Mesothelial cell of epicardium (in vitro differentiated cells): ENCODE measurements at regions not wholly inside any gene's neighbourhood (a gene's known extent, or its start where the extent isn't known, plus 50 kb on each side); places are given as distances from the start of the nearest gene placed in this dataset.
A peak's percentile ranks its signal among the peaks of the same experiment; 100 is the strongest.

Experiments used
- DNase-seq, 2 experiments: peaks; one replicate each; pipeline ENCODE4 v3.0.0; 2021; ENCODE audit warnings: low spot score in 2 of 2; ENCODE audit not compliant: unreplicated experiment in 2 of 2
- H3K27ac Mint-ChIP-seq: 2 replicates; pipeline ENCODE4 v1.8.0; 2021; ENCODE audit warnings: mixed read lengths
- H3K27me3 Mint-ChIP-seq: 2 replicates; pipeline ENCODE4 v1.8.0; 2021; ENCODE audit warnings: low read depth, mixed read lengths
- H3K36me3 Mint-ChIP-seq: 2 replicates; pipeline ENCODE4 v1.8.0; 2021; ENCODE audit warnings: mixed read lengths
- H3K4me1 Mint-ChIP-seq: 2 replicates; pipeline ENCODE4 v1.8.0; 2021; ENCODE audit warnings: mixed read lengths
- H3K4me3 Mint-ChIP-seq: 2 replicates; pipeline ENCODE4 v1.8.0; 2021; ENCODE audit warnings: mild to moderate bottlenecking, moderate library complexity, mixed read lengths
- H3K9me3 Mint-ChIP-seq: 2 replicates; pipeline ENCODE4 v1.8.0; 2021; ENCODE audit warnings: mixed read lengths
- CTCF ChIP-seq: fragments of 200-600 bp; sonication (generic); IDR thresholded peaks from one replicate; pipeline ENCODE4 v1.5.0; 2021; ENCODE audit warnings: antibody characterized with exemption; ENCODE audit not compliant: unreplicated experiment

- Mint-ChIP-seq H3K27ac (peak overlapping the region; percentile 78), H3K27me3 (no peaks in the 10 kb centered on the region)
- no peak for TF ChIP-seq CTCF
These were observed 106.4 kb upstream of the ELL2 start for GRCh38 chr5:96067894-96068614.

DNA sequence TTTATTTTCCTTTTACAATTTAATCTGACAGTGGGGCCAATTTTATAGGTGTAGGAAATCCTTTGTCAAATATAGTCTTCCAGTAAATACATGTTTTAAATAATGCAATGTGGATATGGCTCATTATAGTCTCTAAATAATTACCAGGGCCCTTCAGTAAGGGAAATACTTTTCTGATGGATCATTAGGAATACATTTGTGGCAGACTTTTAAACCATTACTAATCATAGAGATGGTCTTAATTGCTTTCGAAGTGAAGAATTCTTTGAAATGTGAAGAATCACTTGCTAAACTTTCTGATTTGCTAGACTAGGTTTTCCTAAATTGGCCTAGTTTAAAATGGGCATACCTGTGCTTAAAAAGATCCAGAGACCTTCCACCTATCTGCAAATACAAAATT lies 105.6 kb upstream of the ELL2 start:
- H3K4me3 Mint-ChIP-seq = no peak overlapping the region
- peaks cover 22% of the 10 kb centered on the region for H3K4me1 Mint-ChIP-seq
- no peaks in the 10 kb centered on the region for H3K9me3 Mint-ChIP-seq
- no peaks in the 10 kb centered on the region for H3K36me3 Mint-ChIP-seq
- DNase-seq = no peak
- TF ChIP-seq CTCF = no peak
- peak overlapping the region; percentile 78 for H3K27ac Mint-ChIP-seq
- H3K27me3 Mint-ChIP-seq = no peaks in the 10 kb centered on the region

More at GRCh38 chr5:96067894-96068614, 106.4 kb upstream of the ELL2 start:
- Mint-ChIP-seq H3K4me1 (peaks cover 22% of the 10 kb centered on the region), H3K36me3 (no peaks in the 10 kb centered on the region), H3K9me3 (no peaks in the 10 kb centered on the region), H3K4me3 (no peak overlapping the region)
- DNase-seq = no peak

DNA sequence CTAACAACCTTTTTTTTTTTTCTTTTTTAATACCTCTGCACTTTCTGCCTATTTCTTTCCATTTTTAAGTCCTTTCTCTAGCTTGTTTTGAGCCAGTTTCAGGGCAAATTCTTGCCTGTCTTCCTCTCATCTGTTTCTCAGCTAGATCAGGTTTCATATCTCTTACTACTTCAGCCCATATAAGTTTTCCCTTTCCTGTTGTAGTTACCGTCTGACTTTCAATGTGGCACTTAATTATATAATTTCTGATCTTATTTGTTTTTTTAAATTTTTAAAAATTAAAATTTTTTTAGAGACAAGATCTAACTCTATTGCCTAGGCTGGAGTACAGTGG lies 104.7 kb upstream of the ELL2 start:
- TF ChIP-seq CTCF = no peak
- H3K9me3 Mint-ChIP-seq = no peaks in the 10 kb centered on the region
- H3K27me3 Mint-ChIP-seq = no peaks in the 10 kb centered on the region
- peaks cover 22% of the 10 kb centered on the region for H3K4me1 Mint-ChIP-seq
- peak overlapping the region; percentile 66 for H3K27ac Mint-ChIP-seq
- no peak for DNase-seq
- H3K4me3 Mint-ChIP-seq = no peak overlapping the region
- no peaks in the 10 kb centered on the region for H3K36me3 Mint-ChIP-seq

GRCh38 chr5:96065685-96066385 lies 104.2 kb upstream of the ELL2 start:
- Mint-ChIP-seq H3K4me3 (no peak overlapping the region), H3K9me3 (no peaks in the 10 kb centered on the region), H3K36me3 (no peaks in the 10 kb centered on the region), H3K27me3 (no peaks in the 10 kb centered on the region), H3K27ac (peak overlapping the region; percentile 66), H3K4me1 (peaks cover 22% of the 10 kb centered on the region)
- TF ChIP-seq CTCF = no peak
- no peak for DNase-seq

DNA sequence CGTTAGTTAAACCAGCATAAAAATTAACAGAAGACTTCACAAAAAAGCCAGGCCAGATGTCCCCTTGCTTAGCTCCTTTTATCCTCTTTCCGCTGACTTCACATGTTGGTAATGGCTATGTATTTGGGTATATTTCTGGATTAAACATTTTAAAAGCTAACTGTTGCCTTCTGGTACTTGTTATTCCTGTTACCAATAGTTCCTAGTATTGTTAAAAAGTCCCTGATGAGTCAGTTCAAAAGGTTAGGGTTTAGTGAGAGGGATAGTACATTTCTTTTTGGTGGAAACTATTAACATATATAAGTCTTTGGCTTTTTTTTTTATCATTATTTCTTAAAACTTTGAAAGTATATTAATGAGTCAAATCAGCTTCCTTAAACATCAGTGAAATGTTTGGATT lies 103.2 kb upstream of the ELL2 start:
- H3K27me3 Mint-ChIP-seq = no peaks in the 10 kb centered on the region
- TF ChIP-seq CTCF = no peak
- H3K9me3 Mint-ChIP-seq = no peaks in the 10 kb centered on the region
- no peaks in the 10 kb centered on the region for H3K36me3 Mint-ChIP-seq
- DNase-seq = no peak
- no peak overlapping the region for H3K27ac Mint-ChIP-seq
- H3K4me1 Mint-ChIP-seq = peaks cover 22% of the 10 kb centered on the region
- H3K4me3 Mint-ChIP-seq = no peak overlapping the region
